Natural killer cell treated with Interleukin-12 subunit alpha and Interleukin-12 subunit beta and Interleukin-15 and Interleukin-18, amount 100 ng/mL, for 72 hours (primary cell): ENCODE measurements at regions not wholly inside any gene's neighbourhood (a gene's known extent, or its start where the extent isn't known, plus 50 kb on each side); places are given as distances from the start of the nearest gene placed in this dataset.

Source experiments
- ATAC-seq, 2 donors: fragments of 150-1000 bp; cut with Tn5 transposase in 1 of 2; sonication (Bioruptor Pico), chemical (Tn5 transposase) in 1 of 2; 2 replicates each; pipeline ENCODE4 v1.10.0; 2021
- DNase-seq: peaks from one replicate; pipeline ENCODE4 v3.0.0; 2022; ENCODE audit warnings: low spot score
- H3K27ac Mint-ChIP-seq, 2 donors: 1 replicate in 1 of 2; 2 replicates in 1 of 2; pipeline ENCODE4 v1.8.0; 2022; ENCODE audit warnings: mixed read lengths in 2 of 2, mild to moderate bottlenecking in 1 of 2, moderate library complexity in 1 of 2
- H3K27me3 Mint-ChIP-seq, 2 donors: 1 replicate in 1 of 2; 2 replicates in 1 of 2; pipeline ENCODE4 v1.8.0; 2022; ENCODE audit warnings: mixed read lengths in 2 of 2
- H3K36me3 Mint-ChIP-seq: one replicate; pipeline ENCODE4 v1.8.0; 2022; ENCODE audit warnings: mixed read lengths
- H3K4me1 Mint-ChIP-seq, 2 donors: 1 replicate in 1 of 2; 2 replicates in 1 of 2; pipeline ENCODE4 v1.8.0; 2022; ENCODE audit warnings: low read depth in 2 of 2, mixed read lengths in 2 of 2, mild to moderate bottlenecking in 1 of 2
- H3K4me3 Mint-ChIP-seq: one replicate; pipeline ENCODE4 v1.8.0; 2022; ENCODE audit warnings: mixed read lengths
- H3K9me3 Mint-ChIP-seq: 2 replicates; pipeline ENCODE4 v1.8.0; 2022; ENCODE audit warnings: mixed read lengths

GRCh38 chr7:142376356-142376997 lies 118.6 kb upstream of the PRSS58 start:
- no peak overlapping the region for H3K4me3 Mint-ChIP-seq
- peak in 1 of 2 donors; percentile 11 for ATAC-seq
- H3K36me3 Mint-ChIP-seq = no peaks in the 10 kb centered on the region
- H3K9me3 Mint-ChIP-seq = no peaks in the 10 kb centered on the region
- no peaks in the 10 kb centered on the region for H3K4me1 Mint-ChIP-seq
- H3K27me3 Mint-ChIP-seq = peaks cover 7 to 22% of the 10 kb centered on the region in 2 donors
- no peak for DNase-seq
- no peak overlapping the region for H3K27ac Mint-ChIP-seq

DNA sequence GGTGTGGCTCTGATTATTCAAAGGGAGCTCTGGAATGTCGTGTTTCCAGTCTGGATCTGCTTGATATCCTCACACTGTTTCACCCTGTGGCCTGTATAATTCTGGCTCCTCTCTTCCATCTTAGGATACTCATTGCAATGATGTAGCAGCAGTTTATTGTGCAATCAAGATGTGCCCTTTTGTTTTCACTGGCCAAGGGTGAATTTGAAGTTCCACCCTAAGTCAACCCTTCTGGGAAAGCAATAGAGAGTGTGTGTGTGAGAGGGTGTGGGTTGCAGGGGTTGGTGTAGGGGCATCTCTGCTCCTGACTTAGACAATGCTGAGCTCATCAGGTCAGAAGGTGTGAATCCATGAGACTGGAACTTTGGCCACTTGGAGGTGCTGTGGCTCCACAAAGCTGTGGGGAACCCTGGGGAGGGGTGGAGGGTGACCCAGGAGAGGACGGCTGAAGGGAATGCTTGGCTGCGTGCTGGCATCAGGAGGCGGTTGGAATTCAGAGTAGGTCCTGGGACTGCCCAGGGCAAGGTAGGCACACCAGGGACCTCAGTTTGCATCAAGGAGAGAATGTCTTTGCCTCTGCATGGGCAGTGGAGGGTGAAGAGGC lies 118.0 kb upstream of the PRSS58 start:
- H3K27me3 Mint-ChIP-seq = peaks cover 7 to 21% of the 10 kb centered on the region in 2 donors
- ATAC-seq = peak; percentile 42 to 54
- H3K9me3 Mint-ChIP-seq = no peaks in the 10 kb centered on the region
- H3K4me1 Mint-ChIP-seq = no peaks in the 10 kb centered on the region
- H3K4me3 Mint-ChIP-seq = no peak overlapping the region
- H3K27ac Mint-ChIP-seq = no peak overlapping the region
- DNase-seq = no peak
- H3K36me3 Mint-ChIP-seq = no peaks in the 10 kb centered on the region

DNA sequence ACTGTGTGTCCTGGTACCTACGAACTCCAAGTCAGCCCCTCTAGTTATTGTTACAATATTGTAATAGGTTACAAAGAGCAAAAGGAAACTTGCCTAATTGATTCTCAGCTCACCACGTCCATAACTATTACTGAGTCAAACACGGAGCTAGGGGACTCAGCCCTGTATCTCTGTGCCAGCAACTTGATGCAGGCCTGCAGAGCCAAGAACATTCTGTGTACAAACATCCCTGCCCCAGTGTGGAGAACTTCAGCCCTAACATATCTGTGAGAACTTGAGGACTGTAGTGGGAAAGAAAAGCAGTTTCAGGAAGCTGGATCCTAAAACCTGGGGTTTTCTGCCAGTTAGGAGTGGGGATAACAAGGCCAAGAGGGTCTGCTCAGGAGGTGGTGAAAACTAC lies 114.9 kb upstream of the PRSS58 start:
- peaks cover 8% of the 10 kb centered on the region for H3K36me3 Mint-ChIP-seq
- ATAC-seq = no peak
- H3K4me1 Mint-ChIP-seq = no peaks in the 10 kb centered on the region
- no peak for DNase-seq
- peaks cover 9 to 24% of the 10 kb centered on the region in 2 donors for H3K27me3 Mint-ChIP-seq
- H3K27ac Mint-ChIP-seq = no peak overlapping the region
- no peak overlapping the region for H3K4me3 Mint-ChIP-seq
- peaks cover 8% of the 10 kb centered on the region for H3K9me3 Mint-ChIP-seq

DNA sequence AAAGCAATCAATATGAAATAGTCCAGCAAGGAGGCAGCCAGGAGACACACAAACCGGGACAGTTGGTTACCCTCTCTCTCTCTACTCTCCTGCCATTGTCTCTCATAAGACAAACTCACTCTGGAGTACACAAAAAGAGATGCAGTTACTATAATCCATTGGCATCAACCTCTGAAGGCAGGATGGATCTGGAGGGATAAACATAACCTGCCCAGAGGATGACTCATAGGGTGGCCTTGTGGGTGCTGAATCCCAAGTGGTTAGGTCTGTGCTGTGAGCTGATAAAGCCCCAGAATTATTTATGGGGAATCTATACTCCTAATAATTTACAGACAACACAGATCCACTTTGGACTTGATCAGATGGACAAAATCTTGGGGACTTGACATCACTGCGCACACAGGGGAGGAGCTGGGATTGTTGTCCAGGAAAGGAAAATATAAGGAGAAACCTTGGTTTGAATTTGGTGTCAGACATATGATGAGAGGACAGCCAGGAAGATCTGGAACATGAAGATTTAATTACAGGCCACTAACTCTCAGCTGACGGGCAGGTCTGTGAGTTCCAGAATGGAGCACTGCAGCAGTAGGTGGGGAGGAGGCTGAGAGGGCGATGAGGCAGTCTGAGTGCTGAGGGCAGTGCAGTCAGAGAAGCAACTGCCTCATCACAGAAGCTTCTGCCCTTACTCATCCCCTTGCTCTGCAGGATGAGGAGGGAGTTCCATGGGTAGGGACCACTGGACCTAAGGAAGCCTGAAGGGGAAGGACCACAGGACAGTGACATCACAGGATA lies 113.9 kb upstream of the PRSS58 start:
- DNase-seq = no peak
- Mint-ChIP-seq H3K4me1 (no peaks in the 10 kb centered on the region), H3K9me3 (peaks cover 8% of the 10 kb centered on the region), H3K27me3 (peaks cover 9 to 24% of the 10 kb centered on the region in 2 donors), H3K36me3 (peaks cover 8% of the 10 kb centered on the region), H3K27ac (no peak overlapping the region), H3K4me3 (no peak overlapping the region)
- ATAC-seq = peak in 1 of 2 donors; percentile 8

- Mint-ChIP-seq H3K4me3 (no peak overlapping the region), H3K9me3 (peaks cover 8% of the 10 kb centered on the region), H3K27ac (no peak overlapping the region), H3K27me3 (peaks cover 14 to 45% of the 10 kb centered on the region in 2 donors), H3K36me3 (peaks cover 8% of the 10 kb centered on the region), H3K4me1 (no peaks in the 10 kb centered on the region)
- ATAC-seq (no peak), DNase-seq (no peak)
Measured at GRCh38 chr7:142365410-142365842, 107.6 kb upstream of the PRSS58 start.

DNA sequence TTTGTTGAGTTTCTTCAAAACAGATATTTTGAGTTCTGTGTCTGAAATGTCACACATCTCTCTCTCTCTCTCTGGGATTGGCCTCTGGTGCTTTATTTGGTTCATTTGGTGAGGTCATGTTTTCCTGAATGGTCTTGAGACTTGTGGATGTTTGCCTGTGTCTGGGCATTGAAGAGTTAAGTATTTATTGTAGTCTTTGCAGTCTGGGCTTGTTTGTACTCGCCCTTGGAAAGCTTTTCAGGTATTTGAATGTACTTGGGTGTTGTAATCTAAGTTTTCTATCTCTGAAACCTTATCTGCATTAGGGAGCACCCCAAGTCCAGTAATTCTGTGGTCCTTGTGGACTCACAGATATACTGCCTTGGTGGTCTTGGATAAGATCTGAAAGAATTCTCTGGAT lies 106.7 kb upstream of the PRSS58 start:
- no peak overlapping the region for H3K27ac Mint-ChIP-seq
- no peak overlapping the region for H3K4me3 Mint-ChIP-seq
- H3K36me3 Mint-ChIP-seq = peaks cover 8% of the 10 kb centered on the region
- ATAC-seq (no peak), DNase-seq (no peak)
- peaks cover 14 to 45% of the 10 kb centered on the region in 2 donors for H3K27me3 Mint-ChIP-seq
- no peaks in the 10 kb centered on the region for H3K4me1 Mint-ChIP-seq
- H3K9me3 Mint-ChIP-seq = peaks cover 8% of the 10 kb centered on the region

DNA sequence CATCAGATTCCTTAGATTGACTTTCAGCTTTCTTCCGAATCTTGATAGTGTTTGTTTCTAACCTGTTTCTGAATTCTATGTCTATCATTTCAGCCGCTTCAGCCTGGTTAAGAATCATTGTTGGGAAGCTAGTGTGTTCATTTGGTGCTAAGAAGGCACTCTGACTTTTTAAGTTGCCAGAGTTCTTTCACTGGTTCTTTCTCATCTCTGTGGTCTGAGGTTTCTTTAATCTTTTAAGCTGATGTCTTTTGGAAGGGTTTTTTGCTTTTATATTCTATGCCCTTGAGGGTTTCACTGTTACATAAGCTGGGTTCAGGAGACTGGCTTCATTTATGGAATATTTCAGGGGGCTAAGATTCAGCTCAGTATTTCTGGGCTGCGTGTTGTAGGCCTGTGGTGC lies 104.5 kb upstream of the PRSS58 start:
- H3K36me3 Mint-ChIP-seq = no peaks in the 10 kb centered on the region
- no peak for ATAC-seq
- H3K4me1 Mint-ChIP-seq = peaks cover 5 to 6% of the 10 kb centered on the region in 2 donors
- no peak for DNase-seq
- H3K27me3 Mint-ChIP-seq = peaks cover 12 to 35% of the 10 kb centered on the region in 2 donors
- no peak overlapping the region for H3K4me3 Mint-ChIP-seq
- no peak overlapping the region for H3K27ac Mint-ChIP-seq
- no peaks in the 10 kb centered on the region for H3K9me3 Mint-ChIP-seq

- DNase-seq (no peak), ATAC-seq (no peak)
- peaks cover 5 to 6% of the 10 kb centered on the region in 2 donors for H3K4me1 Mint-ChIP-seq
- peaks cover 12 to 34% of the 10 kb centered on the region in 2 donors for H3K27me3 Mint-ChIP-seq
- H3K9me3 Mint-ChIP-seq = no peaks in the 10 kb centered on the region
- no peaks in the 10 kb centered on the region for H3K36me3 Mint-ChIP-seq
- H3K27ac Mint-ChIP-seq = no peak overlapping the region
- no peak overlapping the region for H3K4me3 Mint-ChIP-seq
Measured at GRCh38 chr7:142359694-142360279, 101.9 kb upstream of the PRSS58 start.

GRCh38 chr7:142357953-142358520 lies 100.2 kb upstream of the PRSS58 start:
- peaks cover 6 to 15% of the 10 kb centered on the region in 2 donors for H3K4me1 Mint-ChIP-seq
- no peak overlapping the region for H3K4me3 Mint-ChIP-seq
- H3K27ac Mint-ChIP-seq = no peak overlapping the region
- H3K27me3 Mint-ChIP-seq = peaks cover 5 to 17% of the 10 kb centered on the region in 2 donors
- H3K9me3 Mint-ChIP-seq = no peaks in the 10 kb centered on the region
- H3K36me3 Mint-ChIP-seq = no peaks in the 10 kb centered on the region
- ATAC-seq = peak; percentile 50 to 78
- no peak for DNase-seq

DNA sequence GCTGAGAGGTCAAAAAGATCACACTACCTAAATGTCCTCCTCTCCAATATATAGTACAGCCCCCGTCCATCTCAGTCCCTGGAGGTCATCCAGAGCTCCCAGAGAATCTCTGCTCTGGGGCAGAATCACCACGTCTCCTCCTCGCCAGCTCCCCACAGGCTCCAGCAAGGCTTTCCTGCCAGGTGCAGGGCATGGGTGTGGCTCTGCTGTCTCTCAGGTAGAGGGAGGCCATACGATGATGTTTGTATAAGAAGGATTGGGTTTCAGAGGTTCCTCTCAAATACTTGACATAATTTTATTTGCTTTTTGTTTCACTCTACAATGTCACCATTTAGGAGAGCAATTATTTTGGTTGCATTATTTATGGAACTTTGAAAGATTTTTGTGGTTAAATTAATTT lies 98.3 kb upstream of the PRSS58 start:
- H3K4me1 Mint-ChIP-seq = peaks cover 6 to 17% of the 10 kb centered on the region in 2 donors
- H3K9me3 Mint-ChIP-seq = no peaks in the 10 kb centered on the region
- no peak for DNase-seq
- H3K27me3 Mint-ChIP-seq = peaks cover 0 to 11% of the 10 kb centered on the region in 2 donors
- no peak for ATAC-seq
- no peak overlapping the region for H3K4me3 Mint-ChIP-seq
- no peaks in the 10 kb centered on the region for H3K36me3 Mint-ChIP-seq
- no peak overlapping the region for H3K27ac Mint-ChIP-seq

GRCh38 chr7:142355328-142355727 lies 97.5 kb upstream of the PRSS58 start:
- H3K36me3 Mint-ChIP-seq = no peaks in the 10 kb centered on the region
- peaks cover 0 to 14% of the 10 kb centered on the region in 2 donors for H3K27me3 Mint-ChIP-seq

DNA sequence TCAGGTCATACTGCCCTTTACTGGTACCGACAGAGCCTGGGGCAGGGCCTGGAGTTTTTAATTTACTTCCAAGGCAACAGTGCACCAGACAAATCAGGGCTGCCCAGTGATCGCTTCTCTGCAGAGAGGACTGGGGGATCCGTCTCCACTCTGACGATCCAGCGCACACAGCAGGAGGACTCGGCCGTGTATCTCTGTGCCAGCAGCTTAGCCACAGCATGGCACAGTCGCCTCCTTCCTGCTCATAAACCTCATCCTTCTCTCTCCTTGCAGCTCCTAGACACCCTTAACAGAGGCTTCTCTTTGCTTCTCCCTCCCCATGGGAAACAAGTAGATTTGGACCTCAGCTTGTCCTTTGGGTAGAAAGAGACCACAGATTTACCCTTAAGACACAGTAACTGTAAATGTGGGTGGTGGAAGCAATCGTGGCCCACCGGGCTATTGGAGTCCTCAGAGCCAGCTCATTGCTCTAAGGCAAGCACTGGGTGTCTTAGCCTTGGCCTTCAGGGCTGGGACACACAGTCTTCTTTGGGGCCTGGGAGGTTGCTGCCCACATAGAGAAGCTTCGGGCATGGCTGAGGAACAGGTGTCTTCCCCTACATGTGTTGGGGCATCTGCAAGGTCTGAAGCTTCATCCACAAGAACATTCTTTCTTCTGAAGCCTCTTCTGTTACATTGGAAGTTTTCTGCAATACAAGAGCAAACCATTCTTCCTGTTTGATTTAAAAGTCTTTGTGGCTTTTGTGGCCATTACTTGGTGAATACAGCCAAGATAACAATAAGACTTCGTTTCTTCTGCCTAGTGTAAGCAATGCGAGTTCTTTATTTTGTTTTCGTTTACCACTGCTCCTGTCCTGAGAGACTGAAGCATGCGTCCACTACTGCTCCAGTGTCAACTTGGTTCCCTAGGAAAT lies 95.5 kb upstream of the PRSS58 start:
- ATAC-seq = no peak
- peak overlapping the region in 1 of 2 donors; percentile 43 for H3K27ac Mint-ChIP-seq
- H3K9me3 Mint-ChIP-seq = no peaks in the 10 kb centered on the region
- H3K36me3 Mint-ChIP-seq = no peaks in the 10 kb centered on the region
- no peak overlapping the region for H3K4me3 Mint-ChIP-seq
- H3K4me1 Mint-ChIP-seq = peaks cover 6 to 19% of the 10 kb centered on the region in 2 donors
- no peak for DNase-seq
- peaks cover 0 to 14% of the 10 kb centered on the region in 2 donors for H3K27me3 Mint-ChIP-seq

More at GRCh38 chr7:142355328-142355727, 97.5 kb upstream of the PRSS58 start:
- ATAC-seq (no peak), DNase-seq (no peak)
- Mint-ChIP-seq H3K27ac (no peak overlapping the region), H3K4me1 (peaks cover 6 to 17% of the 10 kb centered on the region in 2 donors), H3K9me3 (no peaks in the 10 kb centered on the region), H3K4me3 (no peak overlapping the region)

GRCh38 chr7:142352543-142352942 lies 94.7 kb upstream of the PRSS58 start:
- H3K27me3 Mint-ChIP-seq = peaks cover 0 to 22% of the 10 kb centered on the region in 2 donors
- no peaks in the 10 kb centered on the region for H3K9me3 Mint-ChIP-seq
- ATAC-seq (no peak), DNase-seq (no peak)
- no peaks in the 10 kb centered on the region for H3K36me3 Mint-ChIP-seq
- H3K27ac Mint-ChIP-seq = peak overlapping the region in 1 of 2 donors; percentile 43
- no peak overlapping the region for H3K4me3 Mint-ChIP-seq
- H3K4me1 Mint-ChIP-seq = peaks cover 0 to 15% of the 10 kb centered on the region in 2 donors
